Neutrophil (primary cell): ENCODE measurements at regions not wholly inside any gene's neighbourhood (a gene's known extent, or its start where the extent isn't known, plus 50 kb on each side); places are given as distances from the start of the nearest gene placed in this dataset.

Source experiments
- H3K27ac ChIP-seq: fragments of 200-600 bp; sonication (generic); 2 replicates; pipeline ENCODE4 v1.5.1; 2016; ENCODE audit warnings: mild to moderate bottlenecking, moderate library complexity
- H3K27me3 ChIP-seq: fragments of 200-600 bp; sonication (generic); 2 replicates; pipeline ENCODE4 v1.6.0; 2016; ENCODE audit warnings: mild to moderate bottlenecking
- H3K36me3 ChIP-seq: fragments of 200-600 bp; sonication (generic); 2 replicates; pipeline ENCODE4 v1.5.1; 2017
- H3K4me1 ChIP-seq, 2 experiments: fragments of 200-600 bp in 1 of 2; sonication (generic) in 1 of 2; 1 replicate in 1 of 2; 2 replicates in 1 of 2; pipeline versions ENCODE4 v1.5.1 to v1.6.1; 2013 to 2016; ENCODE audit warnings: low read depth in 1 of 2, low read length in 1 of 2, mild to moderate bottlenecking in 1 of 2, moderate library complexity in 1 of 2; ENCODE audit not compliant: control insufficient read depth in 1 of 2, insufficient read depth in 1 of 2
- H3K4me3 ChIP-seq, 2 experiments: fragments of 200-600 bp in 1 of 2; sonication (generic) in 1 of 2; 1 replicate in 1 of 2; 2 replicates in 1 of 2; pipeline ENCODE4 v1.5.1; 2013 to 2016; ENCODE audit warnings: low read depth in 1 of 2, low read length in 1 of 2, mild to moderate bottlenecking in 1 of 2, moderate library complexity in 1 of 2
- H3K9me3 ChIP-seq: fragments of 200-600 bp; sonication (generic); 2 replicates; pipeline ENCODE4 v1.5.1; 2016
- TF ChIP-seq, protein P1 (sequence below): fragments of 200-600 bp; sonication (generic); IDR thresholded peaks from 2 replicates; pipeline ENCODE4 v1.5.1; 2016; ENCODE audit warnings: antibody characterized with exemption

DNA sequence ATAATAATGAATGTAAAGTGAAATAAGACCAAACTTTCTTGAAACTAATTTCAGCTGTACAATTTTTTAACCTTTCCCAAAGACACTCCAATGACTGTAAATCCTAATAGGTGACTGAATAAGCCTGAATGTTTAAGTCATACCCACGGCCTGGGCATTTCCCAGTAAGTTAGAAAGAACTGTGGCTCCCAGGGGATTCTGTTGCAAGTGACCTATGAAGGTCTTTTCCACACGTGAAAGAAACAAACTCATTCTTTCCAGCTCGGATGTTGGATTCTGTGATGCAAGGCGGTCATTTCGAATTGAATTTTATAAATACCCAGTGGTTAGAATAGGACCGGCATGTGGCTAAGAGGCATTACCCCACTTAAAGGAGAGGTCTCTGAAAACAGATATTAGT lies 1134.4 kb downstream of the GALC start:
- TF ChIP-seq, protein P1, sequence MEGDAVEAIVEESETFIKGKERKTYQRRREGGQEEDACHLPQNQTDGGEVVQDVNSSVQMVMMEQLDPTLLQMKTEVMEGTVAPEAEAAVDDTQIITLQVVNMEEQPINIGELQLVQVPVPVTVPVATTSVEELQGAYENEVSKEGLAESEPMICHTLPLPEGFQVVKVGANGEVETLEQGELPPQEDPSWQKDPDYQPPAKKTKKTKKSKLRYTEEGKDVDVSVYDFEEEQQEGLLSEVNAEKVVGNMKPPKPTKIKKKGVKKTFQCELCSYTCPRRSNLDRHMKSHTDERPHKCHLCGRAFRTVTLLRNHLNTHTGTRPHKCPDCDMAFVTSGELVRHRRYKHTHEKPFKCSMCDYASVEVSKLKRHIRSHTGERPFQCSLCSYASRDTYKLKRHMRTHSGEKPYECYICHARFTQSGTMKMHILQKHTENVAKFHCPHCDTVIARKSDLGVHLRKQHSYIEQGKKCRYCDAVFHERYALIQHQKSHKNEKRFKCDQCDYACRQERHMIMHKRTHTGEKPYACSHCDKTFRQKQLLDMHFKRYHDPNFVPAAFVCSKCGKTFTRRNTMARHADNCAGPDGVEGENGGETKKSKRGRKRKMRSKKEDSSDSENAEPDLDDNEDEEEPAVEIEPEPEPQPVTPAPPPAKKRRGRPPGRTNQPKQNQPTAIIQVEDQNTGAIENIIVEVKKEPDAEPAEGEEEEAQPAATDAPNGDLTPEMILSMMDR: no peak
- Histone ChIP-seq H3K4me3 (no peak overlapping the region), H3K4me1 (no peaks in the 10 kb centered on the region), H3K27ac (no peak overlapping the region), H3K36me3 (no peaks in the 10 kb centered on the region), H3K27me3 (no peaks in the 10 kb centered on the region), H3K9me3 (no peaks in the 10 kb centered on the region)

DNA sequence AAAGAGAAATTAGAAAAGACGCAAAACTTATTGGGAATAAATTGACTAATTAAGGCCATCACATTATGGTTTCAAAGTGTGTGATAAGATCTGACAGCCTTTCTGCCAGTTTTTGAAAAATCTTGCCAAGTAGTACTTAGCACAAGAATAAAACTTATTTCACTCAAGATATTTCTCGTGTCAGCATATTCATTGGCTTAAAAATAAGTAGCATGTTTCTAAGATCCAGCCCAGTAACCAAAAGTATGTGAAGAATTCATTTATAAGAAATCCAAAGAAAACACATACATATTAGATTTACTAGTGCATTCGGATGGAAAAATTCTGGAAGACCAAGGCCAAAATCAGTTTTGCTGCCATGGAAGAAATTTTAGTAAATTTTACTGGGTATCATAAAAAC lies 1135.0 kb downstream of the GALC start:
- no peak overlapping the region for H3K27ac ChIP-seq
- TF ChIP-seq, protein P1: no peak
- H3K9me3 ChIP-seq: no peaks in the 10 kb centered on the region
- H3K27me3 ChIP-seq: no peaks in the 10 kb centered on the region
- no peaks in the 10 kb centered on the region for H3K4me1 ChIP-seq
- no peaks in the 10 kb centered on the region for H3K36me3 ChIP-seq
- no peak overlapping the region for H3K4me3 ChIP-seq

DNA sequence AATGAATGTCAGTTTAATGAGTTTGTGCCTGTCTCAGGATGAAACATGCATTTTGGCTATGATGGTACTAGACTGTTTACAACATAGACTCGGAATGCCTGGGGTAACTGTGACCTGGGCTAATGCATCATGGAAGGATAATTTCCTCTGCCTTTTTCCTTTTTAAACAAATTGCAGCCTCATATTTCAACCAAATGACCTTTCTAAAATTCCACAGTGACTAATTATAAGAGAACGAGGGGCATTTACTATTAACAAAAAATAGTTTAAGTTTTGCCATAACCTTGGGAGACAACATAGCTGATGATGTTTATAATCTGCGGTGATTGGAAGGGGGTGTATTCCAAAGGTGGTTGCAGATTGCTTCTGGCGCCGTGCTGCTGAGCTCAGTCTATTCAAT lies 1140.5 kb downstream of the GALC start:
- Histone ChIP-seq H3K4me1 (no peaks in the 10 kb centered on the region), H3K4me3 (no peak overlapping the region), H3K36me3 (no peaks in the 10 kb centered on the region), H3K9me3 (no peaks in the 10 kb centered on the region), H3K27ac (no peak overlapping the region), H3K27me3 (no peaks in the 10 kb centered on the region)
- TF ChIP-seq, protein P1: no peak

DNA sequence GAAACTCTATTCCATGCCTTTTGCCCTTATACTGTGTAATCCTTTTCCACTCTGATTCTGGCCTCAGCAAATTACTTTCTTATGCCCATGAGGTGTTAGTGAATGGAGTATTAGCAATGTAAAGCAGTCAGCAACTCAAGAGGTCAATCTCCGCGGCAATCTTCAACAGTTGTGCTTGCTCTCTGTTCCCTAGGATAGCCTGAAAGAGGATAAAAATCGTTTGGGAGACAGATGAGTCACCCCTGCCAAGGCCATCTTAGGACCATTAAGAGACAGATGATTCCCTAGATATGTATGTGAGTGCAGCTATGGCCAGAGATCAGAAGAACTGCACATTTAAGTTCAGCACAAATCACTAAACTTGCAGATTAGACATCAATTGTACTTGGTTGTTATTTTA lies 1145.8 kb downstream of the GALC start:
- H3K36me3 ChIP-seq: no peaks in the 10 kb centered on the region
- no peaks in the 10 kb centered on the region for H3K27me3 ChIP-seq
- H3K27ac ChIP-seq: no peak overlapping the region
- H3K4me1 ChIP-seq: no peaks in the 10 kb centered on the region
- TF ChIP-seq, protein P1: no peak
- no peak overlapping the region for H3K4me3 ChIP-seq
- no peaks in the 10 kb centered on the region for H3K9me3 ChIP-seq

GRCh38 chr14:86838363-86838762 lies 1154.6 kb downstream of the GALC start:
- Histone ChIP-seq H3K9me3 (no peaks in the 10 kb centered on the region), H3K4me3 (no peak overlapping the region), H3K4me1 (no peaks in the 10 kb centered on the region), H3K27ac (no peak overlapping the region), H3K36me3 (no peaks in the 10 kb centered on the region), H3K27me3 (no peaks in the 10 kb centered on the region)
- TF ChIP-seq, protein P1: no peak

DNA sequence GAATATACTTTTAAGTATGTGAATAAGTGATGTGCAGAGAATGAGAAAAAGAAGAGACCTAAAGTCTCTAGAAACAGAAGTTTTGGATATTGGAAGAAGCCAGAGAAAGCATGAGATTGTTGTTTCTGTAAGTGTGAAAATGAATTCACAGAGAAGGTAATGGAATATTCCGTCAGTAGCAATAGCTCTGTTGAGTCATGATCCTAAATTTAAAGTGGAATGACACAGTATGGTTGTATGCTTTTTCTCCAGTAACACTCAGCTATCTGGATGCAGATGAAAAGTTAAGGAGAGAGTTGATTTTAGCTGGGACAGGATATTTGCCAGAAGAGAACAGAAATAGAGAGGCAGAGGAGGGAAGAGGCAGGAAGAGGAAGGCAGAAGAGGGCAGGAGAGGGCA lies 1166.3 kb downstream of the GALC start:
- H3K27me3 ChIP-seq: no peaks in the 10 kb centered on the region
- H3K36me3 ChIP-seq: no peaks in the 10 kb centered on the region
- TF ChIP-seq, protein P1: no peak
- H3K4me3 ChIP-seq: no peak overlapping the region
- H3K4me1 ChIP-seq: no peaks in the 10 kb centered on the region
- H3K9me3 ChIP-seq: no peaks in the 10 kb centered on the region
- H3K27ac ChIP-seq: no peak overlapping the region
